NB4 (cell line): ENCODE measurements at regions not wholly inside any gene's neighbourhood (a gene's known extent, or its start where the extent isn't known, plus 50 kb on each side); places are given as distances from the start of the nearest gene placed in this dataset.

Source experiments
- POLR2A ChIP-seq: IDR thresholded peaks from 2 replicates; pipeline ENCODE4 v1.6.1; 2011; ENCODE audit warnings: mild to moderate bottlenecking; ENCODE audit not compliant: insufficient read length; ENCODE audit errors: extremely low read depth
- TF ChIP-seq, protein P1 (sequence below): IDR thresholded peaks from one replicate; pipeline ENCODE4 v1.5.1; 2012; ENCODE audit warnings: low read depth, low read length
- TF ChIP-seq, protein P2 (sequence below): IDR thresholded peaks from 2 replicates; pipeline ENCODE4 v1.6.1; 2011; ENCODE audit warnings: low read depth, low read length

DNA sequence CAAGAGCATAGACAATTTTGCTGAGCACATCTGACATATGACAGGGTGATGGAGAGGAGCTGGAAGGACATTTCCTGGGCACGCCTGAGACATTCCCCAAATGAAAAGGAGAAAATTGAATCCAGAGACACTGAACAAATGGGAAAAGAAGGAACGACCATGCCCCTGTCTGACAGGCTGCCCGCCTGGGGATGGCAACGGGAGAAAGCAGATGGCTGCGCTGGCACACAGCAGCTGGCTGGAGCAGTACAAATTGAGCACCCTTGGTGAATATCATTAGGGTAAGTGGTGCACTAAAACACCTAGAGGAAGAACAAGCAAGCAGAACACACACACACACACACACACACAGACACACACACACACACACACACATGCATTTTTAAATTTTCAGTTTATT lies 174.3 kb upstream of the DUSP10 start:
- TF ChIP-seq, protein P1, sequence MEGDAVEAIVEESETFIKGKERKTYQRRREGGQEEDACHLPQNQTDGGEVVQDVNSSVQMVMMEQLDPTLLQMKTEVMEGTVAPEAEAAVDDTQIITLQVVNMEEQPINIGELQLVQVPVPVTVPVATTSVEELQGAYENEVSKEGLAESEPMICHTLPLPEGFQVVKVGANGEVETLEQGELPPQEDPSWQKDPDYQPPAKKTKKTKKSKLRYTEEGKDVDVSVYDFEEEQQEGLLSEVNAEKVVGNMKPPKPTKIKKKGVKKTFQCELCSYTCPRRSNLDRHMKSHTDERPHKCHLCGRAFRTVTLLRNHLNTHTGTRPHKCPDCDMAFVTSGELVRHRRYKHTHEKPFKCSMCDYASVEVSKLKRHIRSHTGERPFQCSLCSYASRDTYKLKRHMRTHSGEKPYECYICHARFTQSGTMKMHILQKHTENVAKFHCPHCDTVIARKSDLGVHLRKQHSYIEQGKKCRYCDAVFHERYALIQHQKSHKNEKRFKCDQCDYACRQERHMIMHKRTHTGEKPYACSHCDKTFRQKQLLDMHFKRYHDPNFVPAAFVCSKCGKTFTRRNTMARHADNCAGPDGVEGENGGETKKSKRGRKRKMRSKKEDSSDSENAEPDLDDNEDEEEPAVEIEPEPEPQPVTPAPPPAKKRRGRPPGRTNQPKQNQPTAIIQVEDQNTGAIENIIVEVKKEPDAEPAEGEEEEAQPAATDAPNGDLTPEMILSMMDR: no peak
- no peak for TF ChIP-seq POLR2A
- TF ChIP-seq, protein P2, sequence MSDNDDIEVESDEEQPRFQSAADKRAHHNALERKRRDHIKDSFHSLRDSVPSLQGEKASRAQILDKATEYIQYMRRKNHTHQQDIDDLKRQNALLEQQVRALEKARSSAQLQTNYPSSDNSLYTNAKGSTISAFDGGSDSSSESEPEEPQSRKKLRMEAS: no peak
